Esophagus muscularis mucosa (tissue), 4 donors: ENCODE measurements at regions not wholly inside any gene's neighbourhood (a gene's known extent, or its start where the extent isn't known, plus 50 kb on each side); places are given as distances from the start of the nearest gene placed in this dataset.

ENCODE experiments used
- CTCF ChIP-seq, 3 experiments: fragments of 200-600 bp in 2 of 3; fragments of 450-650 bp in 1 of 3; sonication (generic) in 2 of 3; IDR thresholded peaks; one replicate each; pipeline ENCODE4 v1.5.1; 2017 to 2019; ENCODE audit warnings: antibody characterized with exemption in 3 of 3, mild to moderate bottlenecking in 2 of 3, moderate library complexity in 1 of 3
- EP300 ChIP-seq: sonication (generic); formaldehyde crosslinking; IDR thresholded peaks from one replicate; pipeline ENCODE4 v1.6.1; 2017; ENCODE audit warnings: antibody characterized with exemption
- POLR2A ChIP-seq: fragments of 450-650 bp; IDR thresholded peaks from one replicate; pipeline ENCODE4 v1.6.1; 2017; ENCODE audit warnings: antibody characterized with exemption, moderate library complexity, mild to moderate bottlenecking, low read depth

- TF ChIP-seq POLR2A: no peak
- TF ChIP-seq CTCF (IDR thresholded peaks at IDR 0.05): no peak
- no peak for TF ChIP-seq EP300
These were observed 301.2 kb downstream of the PSAT1 start for GRCh38 chr9:78598120-78598519.
